LNCaP clone FGC (cell line): ENCODE measurements at regions not wholly inside any gene's neighbourhood (a gene's known extent, or its start where the extent isn't known, plus 50 kb on each side); places are given as distances from the start of the nearest gene placed in this dataset.

Source experiments
- DNase-seq: peaks from one replicate; pipeline ENCODE4 v3.0.0-alpha.2; 2011; ENCODE audit warnings: low read depth
- H3K4me3 ChIP-seq: 2 replicates; pipeline ENCODE4 v1.5.1; 2011; ENCODE audit warnings: mild to moderate bottlenecking, low read depth, low read length, control low read depth
- TF ChIP-seq, protein P1 (sequence below): IDR thresholded peaks from 2 replicates; pipeline ENCODE4 v1.5.1; 2012; ENCODE audit warnings: mild to moderate bottlenecking; ENCODE audit not compliant: control insufficient read depth, insufficient read depth; ENCODE audit errors: extremely low read depth

GRCh38 chrX:10923466-10923865 lies 187.7 kb upstream of the HCCS start:
- TF ChIP-seq, protein P1, sequence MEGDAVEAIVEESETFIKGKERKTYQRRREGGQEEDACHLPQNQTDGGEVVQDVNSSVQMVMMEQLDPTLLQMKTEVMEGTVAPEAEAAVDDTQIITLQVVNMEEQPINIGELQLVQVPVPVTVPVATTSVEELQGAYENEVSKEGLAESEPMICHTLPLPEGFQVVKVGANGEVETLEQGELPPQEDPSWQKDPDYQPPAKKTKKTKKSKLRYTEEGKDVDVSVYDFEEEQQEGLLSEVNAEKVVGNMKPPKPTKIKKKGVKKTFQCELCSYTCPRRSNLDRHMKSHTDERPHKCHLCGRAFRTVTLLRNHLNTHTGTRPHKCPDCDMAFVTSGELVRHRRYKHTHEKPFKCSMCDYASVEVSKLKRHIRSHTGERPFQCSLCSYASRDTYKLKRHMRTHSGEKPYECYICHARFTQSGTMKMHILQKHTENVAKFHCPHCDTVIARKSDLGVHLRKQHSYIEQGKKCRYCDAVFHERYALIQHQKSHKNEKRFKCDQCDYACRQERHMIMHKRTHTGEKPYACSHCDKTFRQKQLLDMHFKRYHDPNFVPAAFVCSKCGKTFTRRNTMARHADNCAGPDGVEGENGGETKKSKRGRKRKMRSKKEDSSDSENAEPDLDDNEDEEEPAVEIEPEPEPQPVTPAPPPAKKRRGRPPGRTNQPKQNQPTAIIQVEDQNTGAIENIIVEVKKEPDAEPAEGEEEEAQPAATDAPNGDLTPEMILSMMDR, result no peak
- no peak for DNase-seq
- no peak overlapping the region for H3K4me3 ChIP-seq

DNA sequence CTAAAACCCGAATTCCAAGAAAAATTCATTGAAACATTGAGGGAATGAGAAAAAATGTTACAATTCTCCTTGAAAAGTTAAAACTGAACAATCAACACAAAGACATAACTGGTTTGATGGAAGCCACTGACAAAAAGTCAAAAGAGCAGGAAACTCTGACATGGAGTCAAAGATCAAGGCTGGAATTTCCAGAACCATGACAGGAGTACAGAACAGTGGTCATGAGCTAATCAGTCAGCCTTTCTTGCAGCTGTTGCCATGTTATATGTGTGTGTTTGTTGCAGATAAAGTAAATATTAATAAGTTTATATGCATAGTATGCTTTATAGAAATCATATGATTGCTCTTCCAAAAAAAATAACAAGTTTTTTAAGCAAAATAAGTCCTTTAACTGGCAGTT lies 184.7 kb upstream of the HCCS start:
- TF ChIP-seq, protein P1, result no peak
- DNase-seq, result no peak
- H3K4me3 ChIP-seq, result no peak overlapping the region

GRCh38 chrX:10926891-10927290 lies 184.2 kb upstream of the HCCS start:
- TF ChIP-seq, protein P1, result no peak
- no peak for DNase-seq
- no peak overlapping the region for H3K4me3 ChIP-seq

DNA sequence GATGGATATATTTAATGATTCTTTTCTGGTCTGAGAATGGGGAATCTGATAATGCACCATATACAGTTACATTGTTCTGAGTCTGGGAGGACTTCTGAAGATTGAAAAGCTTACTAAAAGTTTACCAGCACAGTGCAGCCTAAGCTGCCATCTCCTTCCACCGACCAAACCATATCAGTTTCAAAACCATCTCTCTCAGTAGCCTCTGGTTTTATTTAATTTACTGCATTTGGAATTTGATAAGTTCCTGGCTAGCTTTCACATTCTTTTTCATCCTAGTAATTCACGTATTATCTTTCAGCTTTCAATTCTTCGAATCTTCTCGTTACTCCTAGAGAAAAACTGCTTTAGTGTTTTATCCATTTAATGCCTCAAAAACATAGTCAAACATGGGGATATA lies 181.4 kb upstream of the HCCS start:
- H3K4me3 ChIP-seq, result no peak overlapping the region
- no peak for DNase-seq
- TF ChIP-seq, protein P1, result no peak

DNA sequence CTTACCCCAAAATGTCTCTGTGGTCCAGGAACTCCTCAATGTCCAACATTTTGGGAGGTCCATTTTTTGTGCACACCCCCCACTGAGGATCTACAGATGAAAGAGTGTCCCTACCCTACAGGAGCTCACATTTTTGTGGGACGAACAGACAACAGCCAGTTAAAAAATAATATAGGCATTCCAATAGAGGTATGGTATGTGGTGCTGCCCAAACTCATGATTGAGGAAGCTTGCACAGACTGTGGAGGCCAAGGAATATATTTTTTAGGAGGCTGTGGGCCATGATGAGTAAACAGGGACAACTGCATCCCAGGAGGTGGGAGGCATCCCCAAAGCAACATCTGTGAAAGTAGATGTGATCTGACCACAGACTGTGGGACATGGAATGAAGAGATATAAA lies 181.0 kb upstream of the HCCS start:
- TF ChIP-seq, protein P1, result no peak
- DNase-seq, result no peak
- no peak overlapping the region for H3K4me3 ChIP-seq

DNA sequence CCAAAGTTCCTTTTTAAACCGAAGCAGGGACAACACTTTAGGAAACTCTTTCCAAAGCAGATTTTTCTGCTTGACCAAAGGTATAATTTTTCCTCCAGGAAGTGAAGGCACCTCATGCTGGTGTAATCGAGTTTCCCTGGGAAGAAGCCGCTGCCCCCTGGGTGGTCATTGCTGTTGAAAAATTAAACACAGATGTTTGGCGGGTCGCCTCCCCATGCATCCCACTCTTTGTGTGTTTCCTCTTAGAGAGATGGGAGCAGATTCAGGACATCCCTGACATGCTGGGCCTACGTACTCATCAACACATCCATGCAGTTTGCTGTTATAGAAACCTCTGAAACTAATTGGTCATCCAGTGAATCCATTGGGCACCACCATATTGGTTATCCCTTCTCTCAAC lies 179.2 kb upstream of the HCCS start:
- DNase-seq, result no peak
- TF ChIP-seq, protein P1, result no peak
- H3K4me3 ChIP-seq, result no peak overlapping the region

- TF ChIP-seq, protein P1, result no peak
- no peak overlapping the region for H3K4me3 ChIP-seq
- no peak for DNase-seq
These were observed 178.2 kb upstream of the HCCS start for GRCh38 chrX:10932842-10933440.
